HCT116 (cell line): ENCODE measurements at regions not wholly inside any gene's neighbourhood (a gene's known extent, or its start where the extent isn't known, plus 50 kb on each side); places are given as distances from the start of the nearest gene placed in this dataset.

ENCODE experiments used
- ATAC-seq: fragments of 200-7000 bp; cut with Tn5 transposase; 2 replicates; pipeline ENCODE4 v1.9.1; 2020; ENCODE audit warnings: mild to moderate bottlenecking, moderate library complexity
- BruUV-seq: library from RNA; stranded (reverse); fragments of 400-500 nt; replicated peaks from 2 replicates; lab custom pipeline; 2021; lab: Mats Ljungman, UMichigan
- CTCF ChIA-PET: fragments of 300-600 bp; sonication (Branson Sonifier 250); formaldehyde crosslinking; loops from one replicate; lab custom pipeline; 2021; ENCODE audit warnings: antibody characterized with exemption; lab: Charles Lee
- POLR2A ChIA-PET: fragments of 300-600, 350-600 bp; sonication (Branson Sonifier 250); formaldehyde crosslinking; loops from one replicate; lab custom pipeline; 2021; ENCODE audit warnings: antibody characterized with exemption; lab: Charles Lee
- RAD21 ChIA-PET, 2 experiments: fragments of 300-600 bp; sonication (Branson Sonifier 250); formaldehyde crosslinking; loops; one replicate each; lab custom pipeline; 2023; ENCODE audit warnings: low total read pairs in 2 of 2; ENCODE audit not compliant: uncharacterized antibody in 2 of 2, unreplicated experiment in 2 of 2, low non-redundant PET in 1 of 2; lab: Charles Lee
- DNase-seq: peaks from one replicate; pipeline ENCODE4 v3.0.0-alpha.2; 2010; ENCODE audit warnings: low read depth, low spot score
- H2AFZ ChIP-seq: fragments of 200-600 bp; shearing (Covaris generic), sonication (generic); 2 replicates; pipeline ENCODE4 v1.6.1; 2017; ENCODE audit warnings: low read depth, mixed run types, mixed read lengths, antibody characterized with exemption, low read length; ENCODE audit not compliant: poor library complexity, severe bottlenecking
- H3K27ac ChIP-seq: 2 replicates; pipeline ENCODE4 v1.5.1; 2012; ENCODE audit warnings: low read depth, low read length
- H3K27me3 ChIP-seq: fragments of 200-600 bp; sonication (generic); 2 replicates; pipeline ENCODE4 v1.6.1; 2016; ENCODE audit warnings: mixed run types, low read length, mixed read lengths; ENCODE audit not compliant: insufficient read depth
- H3K36me3 ChIP-seq, 2 experiments: fragments of 200-500 bp in 1 of 2; fragments of 200-600 bp in 1 of 2; sonication (Bioruptor generic) in 1 of 2; sonication (generic) in 1 of 2; 2 replicates each; pipeline versions ENCODE4 v1.5.1 to v1.6.1; 2014 to 2016; ENCODE audit warnings: low read length in 2 of 2, inconsistent platforms in 1 of 2, mixed read lengths in 1 of 2, mixed run types in 1 of 2; ENCODE audit not compliant: insufficient read depth in 2 of 2, control insufficient read depth in 1 of 2
- H3K4me1 ChIP-seq, 2 experiments: fragments of 200-600 bp in 1 of 2; sonication (generic) in 1 of 2; 2 replicates each; pipeline versions ENCODE4 v1.5.1 to v1.6.1; 2012 to 2017; ENCODE audit warnings: low read length in 2 of 2, inconsistent platforms in 1 of 2, mild to moderate bottlenecking in 1 of 2, mixed read lengths in 1 of 2, mixed run types in 1 of 2, moderate library complexity in 1 of 2; ENCODE audit not compliant: insufficient read depth in 2 of 2, control insufficient read depth in 1 of 2
- H3K4me2 ChIP-seq: fragments of 200-600 bp; sonication (generic); 2 replicates; pipeline ENCODE4 v1.6.1; 2017; ENCODE audit warnings: mixed run types, low read length, mixed read lengths
- H3K4me3 ChIP-seq, 2 experiments: fragments of 200-600 bp in 1 of 2; sonication (generic) in 1 of 2; replicated peaks in 1 of 2; 2 replicates each; pipeline ENCODE4 v1.5.1; 2011 to 2016; ENCODE audit warnings: low read length in 2 of 2, control low read depth in 1 of 2, low read depth in 1 of 2, mild to moderate bottlenecking in 1 of 2, mixed read lengths in 1 of 2, mixed run types in 1 of 2
- H3K79me2 ChIP-seq: fragments of 200-600 bp; sonication (generic); 2 replicates; pipeline ENCODE4 v1.6.1; 2017; ENCODE audit warnings: mild to moderate bottlenecking, mixed run types, low read length, moderate library complexity, mixed read lengths; ENCODE audit not compliant: insufficient read depth
- H3K9ac ChIP-seq: fragments of 200-600 bp; sonication (generic); 2 replicates; pipeline ENCODE4 v1.6.1; 2016; ENCODE audit warnings: low read length, mixed read lengths
- H3K9me2 ChIP-seq: fragments of 200-600 bp; sonication (generic), shearing (Covaris generic); 2 replicates; pipeline ENCODE4 v1.6.1; 2017; ENCODE audit warnings: mixed run types, mild to moderate bottlenecking, moderate library complexity; ENCODE audit not compliant: insufficient read depth
- H3K9me3 ChIP-seq, 2 experiments: fragments of 200-500 bp in 1 of 2; fragments of 200-600 bp in 1 of 2; sonication (Bioruptor generic) in 1 of 2; sonication (generic) in 1 of 2; 2 replicates each; pipeline ENCODE4 v1.6.1; 2014 to 2017; ENCODE audit warnings: low read length in 2 of 2, mixed read lengths in 2 of 2, inconsistent platforms in 1 of 2, low read depth in 1 of 2, mild to moderate bottlenecking in 1 of 2, mixed run types in 1 of 2, moderate library complexity in 1 of 2; ENCODE audit not compliant: control insufficient read depth in 1 of 2, insufficient read depth in 1 of 2
- H4K20me1 ChIP-seq: fragments of 200-600 bp; sonication (generic), shearing (Covaris generic); 2 replicates; pipeline ENCODE4 v1.6.1; 2017; ENCODE audit warnings: mixed run types, mild to moderate bottlenecking, moderate library complexity; ENCODE audit not compliant: insufficient read depth
- ATF3 ChIP-seq: IDR thresholded peaks from 2 replicates; pipeline ENCODE4 v1.6.1; 2012
- CBX3 ChIP-seq: IDR thresholded peaks from 2 replicates; pipeline ENCODE4 v1.6.1; 2012; ENCODE audit warnings: low read depth
- CEBPB ChIP-seq: IDR thresholded peaks from 2 replicates; pipeline ENCODE4 v1.6.1; 2012; ENCODE audit warnings: low read depth
- EGR1 ChIP-seq: IDR thresholded peaks from 2 replicates; pipeline ENCODE4 v1.6.1; 2012; ENCODE audit warnings: low read depth
- ELF1 ChIP-seq: IDR thresholded peaks from 2 replicates; pipeline ENCODE4 v1.6.1; 2012; ENCODE audit warnings: low read depth, borderline replicate concordance
- EZH2 ChIP-seq: fragments of 200-600 bp; sonication (generic); IDR thresholded peaks from 2 replicates; pipeline ENCODE4 v1.6.1; 2017; ENCODE audit warnings: antibody characterized with exemption, mixed run types
- EZH2phosphoT487 ChIP-seq: fragments of 200-600 bp; IDR thresholded peaks from 2 replicates; pipeline ENCODE4 v1.6.1; 2018; ENCODE audit warnings: antibody characterized with exemption, borderline replicate concordance
- FOSL1 ChIP-seq: IDR thresholded peaks from 2 replicates; pipeline ENCODE4 v1.6.1; 2012; ENCODE audit warnings: low read depth
- JUND ChIP-seq: IDR thresholded peaks from 2 replicates; pipeline ENCODE4 v1.6.1; 2012
- MAX ChIP-seq: IDR thresholded peaks from 2 replicates; pipeline ENCODE4 v1.6.1; 2012
- POLR2A ChIP-seq: IDR thresholded peaks from 2 replicates; pipeline ENCODE4 v1.7.0; 2011; ENCODE audit warnings: borderline replicate concordance; ENCODE audit not compliant: insufficient read depth, insufficient read length; ENCODE audit errors: extremely low read depth
- POLR2AphosphoS5 ChIP-seq: IDR thresholded peaks from 2 replicates; pipeline ENCODE4 v1.6.1; 2011; ENCODE audit warnings: mild to moderate bottlenecking, low read depth, low read length, moderate library complexity
- REST ChIP-seq: IDR thresholded peaks from 2 replicates; pipeline ENCODE4 v1.6.1; 2012; ENCODE audit warnings: low read depth
- SP1 ChIP-seq: IDR thresholded peaks from 2 replicates; pipeline ENCODE4 v1.6.1; 2012; ENCODE audit warnings: low read depth
- YY1 ChIP-seq: IDR thresholded peaks from 2 replicates; pipeline ENCODE4 v1.6.1; 2011; ENCODE audit warnings: low read length, low read depth, moderate library complexity, mild to moderate bottlenecking; ENCODE audit not compliant: insufficient replicate concordance; ENCODE audit errors: extremely low read depth
- ZBTB33 ChIP-seq: IDR thresholded peaks from 2 replicates; pipeline ENCODE4 v1.6.1; 2011; ENCODE audit warnings: mild to moderate bottlenecking, low read length, moderate library complexity; ENCODE audit not compliant: insufficient replicate concordance; ENCODE audit errors: extremely low read depth
- ZFX ChIP-seq: fragments of 450-650 bp; IDR thresholded peaks from 2 replicates; pipeline ENCODE4 v1.6.1; 2017
- ZNF274 ChIP-seq: fragments of 200-500 bp; sonication (Bioruptor generic); IDR thresholded peaks from 2 replicates; pipeline ENCODE4 v1.6.1; 2014; ENCODE audit warnings: mild to moderate bottlenecking, low read depth, low read length, inconsistent platforms
- intact Hi-C: fragments of 100-400 bp; cut with micrococcal nuclease; formaldehyde crosslinking; loops from 2 replicates; pipeline ENCODE4 v1.10.0; 2022

- no peaks in the 10 kb centered on the region for H3K4me1 ChIP-seq
- H3K4me2 ChIP-seq, result no peak overlapping the region
- DNase-seq, result no peak
- peaks cover 7 to 9% of the 10 kb centered on the region in 2 experiments; a peak in 2 of 4 replicates for H3K9me3 ChIP-seq
- CTCF ChIA-PET, result no interaction called here
- H3K4me3 ChIP-seq, result no peak overlapping the region
- no peaks in the 10 kb centered on the region for H3K36me3 ChIP-seq
- H4K20me1 ChIP-seq, result no peaks in the 10 kb centered on the region
- no peak for ATAC-seq
- H3K9me2 ChIP-seq, result no peaks in the 10 kb centered on the region
- no peak overlapping the region for H3K9ac ChIP-seq
- TF ChIP-seq ZFX, result no peak
- no peak for TF ChIP-seq REST
- no peak for TF ChIP-seq FOSL1
- no peak for TF ChIP-seq CBX3
- TF ChIP-seq POLR2AphosphoS5, result no peak
- no peak for TF ChIP-seq ATF3
- TF ChIP-seq SP1, result no peak
- no peak for TF ChIP-seq ELF1
- TF ChIP-seq EGR1, result no peak
- TF ChIP-seq EZH2, result no peak
- TF ChIP-seq CEBPB, result no peak
- no peak for TF ChIP-seq JUND
- TF ChIP-seq ZBTB33, result no peak
- TF ChIP-seq MAX, result no peak
- no peak for TF ChIP-seq ZNF274
- no peak for TF ChIP-seq POLR2A
- no peak for TF ChIP-seq YY1
- TF ChIP-seq EZH2phosphoT487, result no peak
- BruUV-seq, result no TSS peak
- RAD21 ChIA-PET, result no interaction called here
- no peak overlapping the region for H3K27ac ChIP-seq
- H3K27me3 ChIP-seq, result no peaks in the 10 kb centered on the region
- no peak overlapping the region for H2AFZ ChIP-seq
- POLR2A ChIA-PET, result no interaction called here
- intact Hi-C loops, result no loop called here
- H3K79me2 ChIP-seq, result no peaks in the 10 kb centered on the region
Measured at GRCh38 chr14:83529531-83529930, 1995.9 kb upstream of the SEL1L start.
